ENCODE measurements at regions not wholly inside any gene's neighbourhood (a gene's known extent, or its start where the extent isn't known, plus 50 kb on each side); places are given as distances from the start of the nearest gene placed in this dataset.
"Not testable (repeated sequence)": the region's sequence is repeated elsewhere in the genome, so short reads cannot be mapped to it uniquely, and the experiment has no call there.

- no peak for DNase-seq
These were observed 1661.9 kb upstream of the PIK3C3 start for GRCh38 chr18:40292985-40293710.

DNA sequence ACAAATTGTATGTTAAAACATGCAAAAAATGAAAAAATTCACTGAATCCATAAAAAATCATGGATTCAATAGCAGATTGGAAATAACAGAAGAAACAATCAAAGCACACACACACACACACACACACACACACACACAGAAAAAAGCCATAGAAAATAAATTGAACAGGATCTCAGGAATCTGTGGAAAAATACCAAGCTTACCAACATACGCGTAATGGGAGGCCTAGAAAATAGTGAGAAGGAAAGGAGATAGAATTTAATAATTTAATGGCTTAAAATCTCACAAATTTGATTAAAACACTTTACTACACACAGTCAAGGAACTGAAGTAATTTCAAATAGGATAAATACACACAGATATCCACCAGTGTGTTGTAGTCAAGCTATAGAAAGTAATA is 1671.5 kb upstream of the PIK3C3 start:
- DNase-seq, result no peak

- not testable (repeated sequence) for DNase-seq
These were observed 1673.7 kb upstream of the PIK3C3 start for GRCh38 chr18:40281356-40281755.

GRCh38 chr18:40274618-40275196 is 1680.3 kb upstream of the PIK3C3 start:
- DNase-seq, result no peak

- no peak for DNase-seq
These were observed 1682.3 kb upstream of the PIK3C3 start for GRCh38 chr18:40272630-40273231.

GRCh38 chr18:40259115-40259835 is 1695.8 kb upstream of the PIK3C3 start:
- DNase-seq, result no peak

DNA sequence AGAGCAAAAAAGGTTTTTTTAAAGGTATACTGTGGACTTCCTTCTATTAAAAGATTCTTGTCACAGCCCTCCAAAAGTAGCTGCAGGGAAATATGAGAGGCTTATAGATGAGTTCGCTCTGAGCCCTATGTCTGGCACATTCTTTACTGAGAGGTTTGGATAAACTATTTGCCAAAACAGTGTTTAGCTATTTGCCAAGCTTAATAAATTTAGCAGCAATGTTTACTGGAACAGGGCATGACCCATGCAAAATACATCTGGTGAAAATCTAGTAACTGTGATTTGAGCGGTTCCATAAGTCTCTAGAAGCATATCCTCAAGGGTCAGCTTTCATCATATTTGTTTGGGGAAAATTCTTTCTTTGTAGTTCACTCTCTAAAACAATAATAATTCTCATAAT is 1696.7 kb upstream of the PIK3C3 start:
- DNase-seq, result no peak

DNA sequence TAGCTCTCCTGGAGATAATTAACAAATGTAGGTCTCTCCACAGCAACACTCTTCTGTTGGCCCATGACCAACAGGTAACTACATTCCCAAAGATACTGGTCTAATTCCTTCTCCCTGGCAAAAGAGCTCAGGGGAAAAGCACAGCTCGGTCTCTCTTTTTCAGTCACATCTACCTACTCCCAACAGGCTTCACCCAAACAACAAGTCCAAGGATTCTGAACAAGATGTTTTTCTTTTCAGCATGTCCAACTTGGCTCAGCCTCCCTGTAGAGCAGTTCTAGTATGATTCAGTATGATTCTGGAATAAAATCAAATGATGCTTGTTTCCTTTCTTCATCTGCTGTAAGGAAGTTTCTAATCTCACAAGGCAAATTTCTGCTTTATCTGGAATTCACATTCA is 1704.8 kb upstream of the PIK3C3 start:
- no peak for DNase-seq

- DNase-seq, result no peak
These were observed 1705.5 kb upstream of the PIK3C3 start for GRCh38 chr18:40249390-40250080.

DNA sequence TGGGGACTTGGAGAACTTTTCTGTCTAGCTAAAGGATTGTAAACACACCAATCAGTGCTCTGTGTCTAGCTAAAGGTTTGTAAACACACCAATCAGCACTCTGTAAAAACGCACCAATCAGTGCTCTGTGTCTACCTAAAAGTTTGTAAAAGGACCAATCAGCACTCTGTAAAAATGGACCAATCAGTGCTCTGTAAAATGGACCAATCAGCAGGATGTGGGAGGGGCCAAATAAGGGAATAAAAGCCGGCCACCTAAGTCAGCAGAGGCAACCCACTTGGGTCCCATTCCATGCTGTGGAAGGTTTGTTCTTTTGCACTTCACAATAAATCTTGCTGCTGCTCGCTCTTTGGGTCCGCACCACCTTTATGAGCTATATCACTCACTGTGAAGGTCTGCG is 1709.4 kb upstream of the PIK3C3 start:
- DNase-seq, result not testable (repeated sequence)

GRCh38 chr18:40243607-40244006 is 1711.4 kb upstream of the PIK3C3 start:
- DNase-seq, result no peak

DNA sequence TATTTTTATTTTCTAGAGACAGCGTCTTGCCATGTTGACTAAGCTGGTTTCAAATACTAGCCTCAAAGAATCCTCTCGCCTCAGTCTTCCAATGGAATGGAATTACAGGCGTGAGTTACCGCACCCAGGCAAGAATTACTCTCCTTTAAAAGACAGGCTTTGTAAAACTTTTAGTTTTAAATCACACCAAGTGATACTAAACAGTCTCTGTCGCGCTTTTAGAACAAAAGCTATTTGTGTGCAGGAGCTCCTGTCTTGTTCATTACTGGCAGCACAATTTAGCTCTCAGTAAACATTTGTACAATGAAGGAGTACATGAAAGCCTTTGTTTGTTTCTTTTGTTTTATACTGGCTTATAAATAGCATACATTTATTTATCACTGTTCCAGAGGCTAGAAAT is 1719.2 kb upstream of the PIK3C3 start:
- no peak for DNase-seq

DNA sequence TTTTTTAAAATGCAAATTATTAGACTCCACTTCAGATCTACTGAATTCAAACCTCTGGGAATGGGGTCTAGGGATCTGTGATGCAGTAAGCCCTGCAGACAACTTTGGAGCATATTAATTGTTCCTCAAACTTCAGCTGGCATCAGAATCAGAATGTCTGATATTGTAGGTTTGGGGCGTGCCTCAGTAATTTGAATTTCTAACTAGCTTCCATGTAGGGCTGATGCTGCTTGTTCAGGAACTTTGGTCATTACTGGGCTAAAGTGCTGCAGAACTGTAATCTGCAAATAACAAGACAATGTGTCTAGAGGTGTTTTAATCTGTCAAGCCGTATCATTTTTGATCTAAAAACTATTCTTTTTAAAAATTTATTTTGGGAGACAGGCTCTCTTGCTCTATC is 1719.7 kb upstream of the PIK3C3 start:
- no peak for DNase-seq

DNA sequence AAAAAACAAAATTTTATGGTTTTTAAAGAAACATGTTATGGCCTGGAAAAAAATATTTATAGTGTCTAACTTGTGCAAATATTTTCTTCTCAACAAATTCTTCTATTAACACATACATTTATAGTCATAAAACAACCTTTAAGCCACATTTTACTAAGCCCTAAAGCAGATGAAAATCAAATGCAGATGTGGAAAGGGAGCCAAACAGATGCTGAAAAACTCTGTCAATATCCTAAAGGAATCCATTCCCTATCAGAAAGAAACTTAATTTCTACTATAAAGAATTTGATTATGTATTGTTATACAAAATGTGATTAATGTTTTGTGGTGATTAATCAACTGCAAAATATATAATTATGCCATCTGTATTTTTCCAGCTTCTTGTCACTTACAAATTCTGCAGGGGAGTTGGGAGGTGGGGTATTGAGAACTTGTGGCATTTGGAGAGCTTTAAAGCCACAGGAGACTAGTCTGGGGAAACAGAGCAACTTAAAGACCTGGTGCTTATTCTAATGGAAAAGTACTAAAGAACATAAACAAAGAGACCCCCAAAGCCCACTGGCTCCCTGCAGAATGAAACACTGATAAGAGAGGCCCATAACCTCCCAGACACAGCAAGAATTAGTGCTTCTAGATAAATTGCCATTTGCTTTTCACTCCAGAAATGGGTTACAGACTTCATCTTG is 1721.0 kb upstream of the PIK3C3 start:
- DNase-seq, result no peak

DNA sequence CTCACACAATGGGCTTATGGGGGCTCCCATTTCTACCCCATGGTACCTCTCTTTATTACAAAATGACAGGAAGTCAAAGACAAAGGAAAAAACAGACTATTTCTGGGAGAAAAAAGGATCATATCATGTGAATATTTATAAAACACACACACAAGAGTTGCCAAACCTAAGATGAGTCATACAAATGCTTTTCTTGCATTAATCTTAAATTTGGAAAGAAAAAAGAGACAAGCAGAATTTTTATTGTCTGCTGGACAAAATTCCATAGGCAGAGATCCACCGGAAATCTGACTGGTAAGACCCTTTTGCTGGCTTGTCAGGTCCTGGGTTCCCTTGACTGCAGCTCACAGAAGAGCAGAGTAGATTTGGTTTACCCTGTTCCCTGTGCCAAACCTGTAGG is 1732.3 kb upstream of the PIK3C3 start:
- no peak for DNase-seq

DNA sequence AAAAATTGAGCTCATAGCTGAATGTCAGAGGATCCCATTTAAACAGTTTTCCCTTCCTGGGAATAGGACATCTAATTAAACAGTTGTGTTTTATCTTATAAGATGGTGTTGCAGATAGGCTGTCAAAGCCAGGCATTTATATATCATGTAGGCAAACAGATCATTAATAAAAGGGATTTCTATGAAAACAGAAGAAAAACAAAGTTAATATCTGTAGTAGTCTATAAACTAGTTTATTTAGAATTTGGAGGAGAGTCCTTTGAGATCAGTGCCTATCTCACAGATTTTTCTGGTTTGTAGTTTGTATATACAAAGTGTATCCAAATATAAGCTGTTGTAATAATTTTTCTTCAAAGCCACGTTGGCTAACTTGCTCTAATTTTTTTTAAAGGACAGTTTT is 1738.2 kb upstream of the PIK3C3 start:
- no peak for DNase-seq

DNA sequence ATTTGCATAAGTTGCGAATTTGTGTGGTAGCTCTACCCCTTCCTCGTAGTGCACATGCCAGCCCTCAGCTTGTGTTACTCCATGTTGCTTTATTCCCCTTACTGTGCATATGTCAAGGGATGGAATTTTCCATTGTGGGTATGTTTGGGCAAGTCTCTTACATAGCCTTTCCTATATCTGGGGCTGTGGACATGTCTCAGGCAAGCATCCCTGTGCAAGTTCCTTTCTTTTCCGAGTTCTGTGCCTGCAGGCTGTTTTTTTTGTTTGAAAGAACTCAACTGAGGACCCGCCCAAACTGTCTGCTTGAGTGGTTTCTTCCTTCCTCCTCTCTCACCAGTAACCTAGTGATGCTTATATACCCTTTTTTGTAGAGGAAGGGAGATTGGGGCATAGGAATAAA is 1739.1 kb upstream of the PIK3C3 start:
- DNase-seq, result no peak

- no peak for DNase-seq
These were observed 1744.3 kb upstream of the PIK3C3 start for GRCh38 chr18:40210696-40211095.

DNA sequence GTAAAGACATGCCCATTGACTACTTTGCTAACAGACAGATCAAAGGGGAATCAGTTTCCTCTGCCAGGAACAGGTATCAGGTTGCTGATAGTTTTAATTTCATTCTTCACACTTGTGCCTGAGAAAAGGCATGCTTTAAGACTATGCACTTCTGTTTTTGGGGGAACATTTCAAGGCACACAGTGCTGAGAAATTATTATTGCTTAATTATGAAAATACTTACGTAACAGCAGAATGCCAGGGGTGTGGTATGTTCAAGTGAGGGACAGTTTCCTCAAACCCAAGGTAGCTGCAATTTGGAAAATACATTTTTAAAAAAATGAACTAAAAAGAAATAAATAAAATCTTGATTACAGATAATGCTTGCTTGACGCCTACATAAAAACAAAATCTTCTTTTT is 1746.1 kb upstream of the PIK3C3 start:
- DNase-seq, result no peak

GRCh38 chr18:40197711-40198110 is 1757.3 kb upstream of the PIK3C3 start:
- DNase-seq, result no peak

GRCh38 chr18:40186677-40187076 is 1768.4 kb upstream of the PIK3C3 start:
- no peak for DNase-seq

DNA sequence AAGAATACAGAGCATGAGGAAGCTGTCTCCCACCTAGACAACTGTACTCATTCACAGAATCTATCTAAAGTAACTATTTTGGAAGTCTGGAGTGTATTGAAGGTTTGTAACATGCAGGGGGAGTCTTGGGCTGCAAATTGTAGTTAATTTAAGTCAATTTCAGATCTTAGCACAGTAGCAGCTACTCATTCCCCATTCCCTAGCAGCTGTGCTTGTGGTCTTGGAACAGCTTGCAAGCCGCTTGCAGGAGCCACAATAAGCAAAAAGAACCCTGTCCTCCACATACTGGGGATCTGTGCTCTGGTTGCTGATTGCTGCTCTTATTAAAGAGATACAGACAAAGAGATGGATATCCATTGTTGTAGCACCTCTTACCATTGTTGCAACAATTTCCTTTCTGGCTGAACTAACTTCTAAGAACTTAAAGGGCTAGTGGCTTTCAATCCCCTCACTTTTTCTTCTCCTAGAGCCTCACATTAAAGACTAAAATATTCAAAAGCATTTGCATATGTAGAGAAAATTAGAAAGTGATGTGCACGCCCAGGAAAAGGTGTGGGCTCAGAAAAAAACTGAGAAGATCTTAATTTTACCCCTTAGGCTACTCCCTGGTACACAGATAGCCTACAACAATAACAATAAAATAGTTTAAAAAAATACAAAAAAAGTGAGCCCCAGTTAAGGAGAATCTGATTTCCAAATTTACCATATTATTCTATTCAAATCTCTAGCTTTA is 1775.1 kb upstream of the PIK3C3 start:
- peak; percentile 17 for DNase-seq
